LNCAP (cell line): ENCODE measurements at regions not wholly inside any gene's neighbourhood (a gene's known extent, or its start where the extent isn't known, plus 50 kb on each side); places are given as distances from the start of the nearest gene placed in this dataset.

Source experiments
- CTCF ChIP-seq: fragments of 450-650 bp; IDR thresholded peaks from 2 replicates; pipeline ENCODE4 v1.5.1; 2017; ENCODE audit warnings: mild to moderate bottlenecking

GRCh38 chr4:120327276-120327675 is 260.6 kb upstream of the MAD2L1 start:
- no peak for TF ChIP-seq CTCF

- TF ChIP-seq CTCF, result no peak
These were observed 252.6 kb upstream of the MAD2L1 start for GRCh38 chr4:120319046-120319767.

GRCh38 chr4:120318196-120318846 is 251.7 kb upstream of the MAD2L1 start:
- no peak for TF ChIP-seq CTCF

- TF ChIP-seq CTCF, result no peak
These were observed 251.1 kb upstream of the MAD2L1 start for GRCh38 chr4:120317713-120318112.

GRCh38 chr4:120316416-120316815 is 249.8 kb upstream of the MAD2L1 start:
- no peak for TF ChIP-seq CTCF

GRCh38 chr4:120314969-120315368 is 248.3 kb upstream of the MAD2L1 start:
- no peak for TF ChIP-seq CTCF

GRCh38 chr4:120304801-120305200 is 238.2 kb upstream of the MAD2L1 start:
- TF ChIP-seq CTCF, result no peak
